22Rv1 (cell line): ENCODE measurements at regions not wholly inside any gene's neighbourhood (a gene's known extent, or its start where the extent isn't known, plus 50 kb on each side); places are given as distances from the start of the nearest gene placed in this dataset.

ENCODE experiments used
- CTCF ChIP-seq: fragments of 450-650 bp; IDR thresholded peaks from 2 replicates; pipeline ENCODE4 v1.5.1; 2017; ENCODE audit warnings: mild to moderate bottlenecking
- ZFX ChIP-seq: fragments of 450-650 bp; IDR thresholded peaks from 2 replicates; pipeline ENCODE4 v1.6.1; 2017; ENCODE audit warnings: antibody characterized with exemption, borderline replicate concordance

- no peak for TF ChIP-seq CTCF
- no peak for TF ChIP-seq ZFX
These were observed 238.4 kb downstream of the IRF8 start for GRCh38 chr16:86137359-86137758.
